ENCODE measurements at regions not wholly inside any gene's neighbourhood (a gene's known extent, or its start where the extent isn't known, plus 50 kb on each side); places are given as distances from the start of the nearest gene placed in this dataset.

DNA sequence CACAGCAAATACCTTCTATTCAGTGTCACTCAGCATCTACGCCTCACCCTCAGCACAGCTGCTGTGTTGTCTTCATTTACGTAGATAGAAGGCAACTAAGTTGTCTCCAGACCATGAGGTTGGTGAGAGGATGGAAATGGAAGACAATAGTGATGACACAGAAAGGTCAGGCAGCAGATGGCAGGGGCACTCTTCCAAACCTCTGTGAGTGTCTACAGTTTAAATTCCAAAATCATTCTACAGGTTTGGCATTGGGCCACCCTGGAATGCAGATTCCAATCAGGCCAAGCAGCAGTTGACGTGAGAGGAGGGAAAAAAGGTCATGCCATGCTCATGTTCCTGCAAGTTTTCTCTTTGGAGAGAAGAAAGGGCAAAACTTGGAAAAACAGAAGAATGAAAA, 68.7 kb upstream of the ADAMTSL1 start:
- no peaks in the 10 kb centered on the region for H3K36me3 ChIP-seq (ENCODE audit: control insufficient read depth in 1 of 2, insufficient read depth in 2 of 2, low read length in 2 of 2)
- DNase-seq (ENCODE audit: low read depth, low spot score) (no peak), ATAC-seq (no peak)
- no peaks in the 10 kb centered on the region for H3K9me2 ChIP-seq (ENCODE audit: insufficient read depth)
- H3K9me3 ChIP-seq (ENCODE audit: control insufficient read depth in 1 of 2, insufficient read depth in 1 of 2, low read depth in 1 of 2, low read length in 2 of 2) = 0 out of 4 replicates have a peak, but pooled peaks cover 0 to 3% of the 10 kb centered on the region in 2 experiments
- TF ChIP-seq, protein P1, sequence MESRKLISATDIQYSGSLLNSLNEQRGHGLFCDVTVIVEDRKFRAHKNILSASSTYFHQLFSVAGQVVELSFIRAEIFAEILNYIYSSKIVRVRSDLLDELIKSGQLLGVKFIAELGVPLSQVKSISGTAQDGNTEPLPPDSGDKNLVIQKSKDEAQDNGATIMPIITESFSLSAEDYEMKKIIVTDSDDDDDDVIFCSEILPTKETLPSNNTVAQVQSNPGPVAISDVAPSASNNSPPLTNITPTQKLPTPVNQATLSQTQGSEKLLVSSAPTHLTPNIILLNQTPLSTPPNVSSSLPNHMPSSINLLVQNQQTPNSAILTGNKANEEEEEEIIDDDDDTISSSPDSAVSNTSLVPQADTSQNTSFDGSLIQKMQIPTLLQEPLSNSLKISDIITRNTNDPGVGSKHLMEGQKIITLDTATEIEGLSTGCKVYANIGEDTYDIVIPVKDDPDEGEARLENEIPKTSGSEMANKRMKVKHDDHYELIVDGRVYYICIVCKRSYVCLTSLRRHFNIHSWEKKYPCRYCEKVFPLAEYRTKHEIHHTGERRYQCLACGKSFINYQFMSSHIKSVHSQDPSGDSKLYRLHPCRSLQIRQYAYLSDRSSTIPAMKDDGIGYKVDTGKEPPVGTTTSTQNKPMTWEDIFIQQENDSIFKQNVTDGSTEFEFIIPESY (IDR thresholded peaks at IDR 0.05; ENCODE audit: extremely low read depth, insufficient replicate concordance, low read length) = no peak
- TF ChIP-seq, protein P2, sequence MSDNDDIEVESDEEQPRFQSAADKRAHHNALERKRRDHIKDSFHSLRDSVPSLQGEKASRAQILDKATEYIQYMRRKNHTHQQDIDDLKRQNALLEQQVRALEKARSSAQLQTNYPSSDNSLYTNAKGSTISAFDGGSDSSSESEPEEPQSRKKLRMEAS (IDR thresholded peaks at IDR 0.05) = no peak
- TF ChIP-seq ZFX (IDR thresholded peaks at IDR 0.05) (no peak), SRF (IDR thresholded peaks at IDR 0.05; ENCODE audit: low read depth) (no peak), EZH2 (IDR thresholded peaks at IDR 0.05) (no peak), POLR2AphosphoS5 (IDR thresholded peaks at IDR 0.05; ENCODE audit: low read depth, low read length) (no peak), SP1 (IDR thresholded peaks at IDR 0.05; ENCODE audit: low read depth) (no peak), RAD21 (IDR thresholded peaks at IDR 0.05; ENCODE audit: low read depth) (no peak), POLR2A (IDR thresholded peaks at IDR 0.05; ENCODE audit: borderline replicate concordance, extremely low read depth, insufficient read depth, insufficient read length) (no peak), JUND (IDR thresholded peaks at IDR 0.05) (no peak), EZH2phosphoT487 (IDR thresholded peaks at IDR 0.05; ENCODE audit: borderline replicate concordance) (no peak), ZNF274 (IDR thresholded peaks at IDR 0.05; ENCODE audit: low read depth, low read length) (no peak)
- TF ChIP-seq, protein P3, sequence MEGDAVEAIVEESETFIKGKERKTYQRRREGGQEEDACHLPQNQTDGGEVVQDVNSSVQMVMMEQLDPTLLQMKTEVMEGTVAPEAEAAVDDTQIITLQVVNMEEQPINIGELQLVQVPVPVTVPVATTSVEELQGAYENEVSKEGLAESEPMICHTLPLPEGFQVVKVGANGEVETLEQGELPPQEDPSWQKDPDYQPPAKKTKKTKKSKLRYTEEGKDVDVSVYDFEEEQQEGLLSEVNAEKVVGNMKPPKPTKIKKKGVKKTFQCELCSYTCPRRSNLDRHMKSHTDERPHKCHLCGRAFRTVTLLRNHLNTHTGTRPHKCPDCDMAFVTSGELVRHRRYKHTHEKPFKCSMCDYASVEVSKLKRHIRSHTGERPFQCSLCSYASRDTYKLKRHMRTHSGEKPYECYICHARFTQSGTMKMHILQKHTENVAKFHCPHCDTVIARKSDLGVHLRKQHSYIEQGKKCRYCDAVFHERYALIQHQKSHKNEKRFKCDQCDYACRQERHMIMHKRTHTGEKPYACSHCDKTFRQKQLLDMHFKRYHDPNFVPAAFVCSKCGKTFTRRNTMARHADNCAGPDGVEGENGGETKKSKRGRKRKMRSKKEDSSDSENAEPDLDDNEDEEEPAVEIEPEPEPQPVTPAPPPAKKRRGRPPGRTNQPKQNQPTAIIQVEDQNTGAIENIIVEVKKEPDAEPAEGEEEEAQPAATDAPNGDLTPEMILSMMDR (IDR thresholded peaks at IDR 0.05 in 2 of 3, conservative IDR thresholded peaks at IDR 0.05 in 1 of 3; ENCODE audit: borderline replicate concordance in 1 of 3, insufficient read depth in 1 of 3, low read depth in 2 of 3, low read length in 2 of 3) = no peak
- H3K4me2 ChIP-seq (ENCODE audit: low read length) = no peak overlapping the region
- ChIA-PET RAD21 (ENCODE audit: low non-redundant PET in 1 of 2, low total read pairs in 2 of 2, uncharacterized antibody in 2 of 2, unreplicated experiment in 2 of 2) (no interaction called here), POLR2A (no interaction called here), CTCF (no interaction called here)
- H3K79me2 ChIP-seq (ENCODE audit: insufficient read depth, low read length) = no peaks in the 10 kb centered on the region
- no peak overlapping the region for H3K9ac ChIP-seq (ENCODE audit: low read length)
- no TSS peak for BruUV-seq (replicated peaks)
- no peaks in the 10 kb centered on the region for H3K4me1 ChIP-seq (ENCODE audit: control insufficient read depth in 1 of 2, insufficient read depth in 2 of 2, low read length in 2 of 2)
- H4K20me1 ChIP-seq (ENCODE audit: insufficient read depth) = no peaks in the 10 kb centered on the region
- H3K4me3 ChIP-seq (replicated peaks in 1 of 2; ENCODE audit: low read depth in 1 of 2, low read length in 2 of 2) = no peak overlapping the region
- H2AFZ ChIP-seq (ENCODE audit: low read depth, low read length, poor library complexity, severe bottlenecking) = no peak overlapping the region
- H3K27me3 ChIP-seq (ENCODE audit: insufficient read depth, low read length) = no peaks in the 10 kb centered on the region
- intact Hi-C loops (cut with micrococcal nuclease) = no loop called here
- no peak overlapping the region for H3K27ac ChIP-seq (ENCODE audit: low read depth, low read length)
